Astrocyte (in vitro differentiated cells and primary cell): ENCODE measurements at regions not wholly inside any gene's neighbourhood (a gene's known extent, or its start where the extent isn't known, plus 50 kb on each side); places are given as distances from the start of the nearest gene placed in this dataset.
A peak's percentile ranks its signal among the peaks of the same experiment; 100 is the strongest.

Source experiments
- DNase-seq: peaks from one replicate; pipeline ENCODE4 v3.0.0-alpha.2; 2010; ENCODE audit warnings: low read depth
- FAIRE-seq: peaks from 2 replicates; lab custom pipeline; 2011; peaks lifted over from hg19 to GRCh38; lab: Jason Lieb, UNC
- H2AFZ ChIP-seq: 2 replicates; pipeline ENCODE4 v1.6.0; 2012; ENCODE audit warnings: low read depth, low read length, inconsistent platforms
- H3K27ac ChIP-seq: 2 replicates; pipeline ENCODE4 v1.5.1; 2011; ENCODE audit warnings: low read depth, low read length, inconsistent platforms
- H3K27me3 ChIP-seq: 2 replicates; pipeline ENCODE4 v1.6.0; 2011; ENCODE audit warnings: low read length, inconsistent platforms; ENCODE audit not compliant: insufficient read depth
- H3K36me3 ChIP-seq: 2 replicates; pipeline ENCODE4 v1.5.1; 2011; ENCODE audit warnings: low read length, inconsistent platforms; ENCODE audit not compliant: insufficient read depth
- H3K4me1 ChIP-seq: 2 replicates; pipeline ENCODE4 v1.5.1; 2011; ENCODE audit warnings: low read length, inconsistent platforms; ENCODE audit not compliant: insufficient read depth
- H3K4me2 ChIP-seq: 2 replicates; pipeline ENCODE4 v1.6.0; 2012; ENCODE audit warnings: low read length, inconsistent platforms
- H3K4me3 ChIP-seq: 2 replicates; pipeline ENCODE4 v1.5.1; 2011; ENCODE audit warnings: low read depth, mild to moderate bottlenecking, low read length, inconsistent platforms; ENCODE audit not compliant: insufficient read depth
- H3K79me2 ChIP-seq: 2 replicates; pipeline ENCODE4 v1.6.0; 2012; ENCODE audit warnings: mild to moderate bottlenecking, low read length, inconsistent platforms; ENCODE audit not compliant: insufficient read depth
- H3K9ac ChIP-seq: 2 replicates; pipeline ENCODE4 v1.6.0; 2012; ENCODE audit warnings: mild to moderate bottlenecking, low read length, inconsistent platforms
- H3K9me3 ChIP-seq: 2 replicates; pipeline ENCODE4 v1.5.1; 2012; ENCODE audit warnings: low read depth, mild to moderate bottlenecking, low read length, inconsistent platforms; ENCODE audit not compliant: insufficient read depth
- H4K20me1 ChIP-seq: 2 replicates; pipeline ENCODE4 v1.6.0; 2012; ENCODE audit warnings: low read length, inconsistent platforms; ENCODE audit not compliant: insufficient read depth
- H3K27ac Mint-ChIP-seq: one replicate; pipeline ENCODE4 v1.8.0; 2021; ENCODE audit warnings: mild to moderate bottlenecking, mixed read lengths; ENCODE audit not compliant: unreplicated experiment
- H3K27me3 Mint-ChIP-seq: one replicate; pipeline ENCODE4 v1.8.0; 2021; ENCODE audit warnings: low read depth, mixed read lengths; ENCODE audit not compliant: unreplicated experiment
- H3K36me3 Mint-ChIP-seq: one replicate; pipeline ENCODE4 v1.8.0; 2021; ENCODE audit warnings: low read depth, mixed read lengths; ENCODE audit not compliant: unreplicated experiment
- H3K4me1 Mint-ChIP-seq: one replicate; pipeline ENCODE4 v1.8.0; 2021; ENCODE audit warnings: low read depth, mixed read lengths; ENCODE audit not compliant: unreplicated experiment
- H3K4me3 Mint-ChIP-seq: one replicate; pipeline ENCODE4 v1.8.0; 2021; ENCODE audit warnings: mild to moderate bottlenecking, moderate library complexity, mixed read lengths; ENCODE audit not compliant: unreplicated experiment
- H3K9me3 Mint-ChIP-seq: one replicate; pipeline ENCODE4 v1.8.0; 2021; ENCODE audit warnings: mild to moderate bottlenecking, mixed read lengths; ENCODE audit not compliant: unreplicated experiment
- CTCF ChIP-seq: IDR thresholded peaks from 2 replicates; pipeline ENCODE4 v1.5.1; 2011; ENCODE audit warnings: low read depth, mild to moderate bottlenecking, inconsistent platforms, low read length, moderate library complexity; ENCODE audit not compliant: insufficient read depth
- EZH2 ChIP-seq: IDR thresholded peaks from 2 replicates; pipeline ENCODE4 v1.6.1; 2012; ENCODE audit warnings: mild to moderate bottlenecking, low read length, inconsistent platforms; ENCODE audit not compliant: insufficient read depth

DNA sequence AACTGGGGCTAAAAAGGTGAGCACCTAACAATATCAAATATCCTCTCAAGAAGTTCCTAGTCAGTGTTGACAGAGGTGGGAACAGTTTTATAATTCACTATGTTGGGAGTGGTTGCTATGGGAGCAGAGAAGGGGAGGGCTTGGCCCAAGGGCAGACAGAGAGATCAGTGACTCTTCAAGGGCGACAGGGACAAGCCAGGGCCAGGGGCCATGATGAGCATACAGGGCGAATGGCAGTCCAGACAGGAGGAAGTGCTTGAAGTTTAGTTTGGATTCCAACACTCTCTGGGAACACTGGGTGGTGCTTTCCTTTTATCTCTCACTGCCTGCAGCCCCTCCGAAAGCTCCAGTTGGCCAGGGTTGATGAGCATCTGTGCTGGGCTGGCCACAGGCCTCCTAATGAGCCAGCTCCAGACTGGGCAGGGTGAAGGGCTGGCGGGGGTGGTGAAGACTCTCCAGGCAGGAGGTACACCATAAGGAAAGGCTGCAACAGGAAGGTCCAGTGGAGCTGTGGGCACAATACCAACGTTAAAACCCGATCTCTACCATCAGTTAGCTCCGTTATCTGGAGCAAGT is 111.3 kb downstream of the TMEM174 start:
- Histone ChIP-seq H3K27ac (no peak overlapping the region), H3K27me3 (no peaks in the 10 kb centered on the region), H3K36me3 (no peaks in the 10 kb centered on the region), H3K9me3 (no peaks in the 10 kb centered on the region), H3K9ac (no peak overlapping the region), H3K4me3 (no peak overlapping the region), H3K4me2 (no peak overlapping the region), H3K4me1 (peaks cover 13% of the 10 kb centered on the region), H2AFZ (no peak overlapping the region), H4K20me1 (no peaks in the 10 kb centered on the region), H3K79me2 (no peaks in the 10 kb centered on the region)
- Mint-ChIP-seq H3K36me3 (no peaks in the 10 kb centered on the region), H3K9me3 (peaks cover 8% of the 10 kb centered on the region), H3K27ac (no peak overlapping the region), H3K4me1 (peaks cover 4% of the 10 kb centered on the region), H3K4me3 (no peak overlapping the region), H3K27me3 (peaks cover 47% of the 10 kb centered on the region)
- DNase-seq (no peak), FAIRE-seq (no peak)
- TF ChIP-seq EZH2 (no peak), CTCF (no peak)

DNA sequence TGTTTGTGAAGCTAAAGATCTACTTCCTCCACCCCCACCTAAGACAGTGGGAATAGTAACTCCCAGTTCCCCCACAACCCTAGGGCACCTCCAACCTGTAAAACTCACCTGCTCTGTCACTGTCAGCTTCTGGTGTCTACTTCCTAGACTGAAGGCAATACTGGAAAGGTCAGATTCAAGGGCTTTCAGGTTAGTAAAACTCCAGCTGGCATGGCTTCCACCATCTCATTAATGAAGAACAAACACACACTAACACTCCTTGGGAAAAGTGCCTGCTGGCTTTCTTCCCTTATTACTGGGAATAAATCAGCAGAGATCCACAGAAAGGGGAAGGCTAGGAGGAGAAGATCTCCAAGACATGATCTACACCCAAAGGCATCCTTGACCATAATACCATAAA is 109.9 kb downstream of the TMEM174 start:
- H3K27me3 ChIP-seq, result no peaks in the 10 kb centered on the region
- no peaks in the 10 kb centered on the region for H3K9me3 ChIP-seq
- DNase-seq, result no peak
- H3K27ac ChIP-seq, result no peak overlapping the region
- Mint-ChIP-seq H3K9me3 (peaks cover 8% of the 10 kb centered on the region), H3K27ac (no peak overlapping the region), H3K36me3 (no peaks in the 10 kb centered on the region), H3K27me3 (peaks cover 52% of the 10 kb centered on the region), H3K4me1 (peaks cover 4% of the 10 kb centered on the region), H3K4me3 (peak overlapping the region; percentile 17)
- TF ChIP-seq CTCF (no peak), EZH2 (no peak)
- H3K4me2 ChIP-seq, result no peak overlapping the region
- no peaks in the 10 kb centered on the region for H4K20me1 ChIP-seq
- H3K9ac ChIP-seq, result no peak overlapping the region
- no peak overlapping the region for H3K4me3 ChIP-seq
- FAIRE-seq, result no peak
- H3K36me3 ChIP-seq, result no peaks in the 10 kb centered on the region
- H2AFZ ChIP-seq, result no peak overlapping the region
- peaks cover 13% of the 10 kb centered on the region for H3K4me1 ChIP-seq
- no peaks in the 10 kb centered on the region for H3K79me2 ChIP-seq

DNA sequence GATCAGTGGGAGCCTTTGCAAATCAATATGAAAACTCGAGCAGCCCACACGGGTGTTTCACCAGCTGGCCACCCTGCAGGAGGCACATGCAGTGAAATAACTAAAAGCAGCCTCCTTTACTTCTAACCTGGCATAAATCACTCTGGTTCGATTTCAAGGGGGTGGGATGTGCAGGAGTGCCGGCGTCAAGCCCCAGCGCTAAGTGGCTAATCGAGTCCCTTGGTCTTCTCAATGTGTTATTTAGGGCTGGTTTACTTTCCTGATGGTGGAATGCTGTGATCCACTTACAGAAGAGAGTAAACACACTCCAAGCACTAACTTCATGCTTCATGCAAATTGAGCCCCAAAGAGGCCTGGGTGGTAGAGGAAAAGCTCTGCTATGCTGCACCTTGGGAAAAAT is 109.4 kb downstream of the TMEM174 start:
- no peak for FAIRE-seq

More for the DNA sequence above, 109.4 kb downstream of the TMEM174 start:
- Mint-ChIP-seq H3K27me3 (peaks cover 57% of the 10 kb centered on the region), H3K4me1 (peaks cover 4% of the 10 kb centered on the region), H3K36me3 (no peaks in the 10 kb centered on the region), H3K4me3 (no peak overlapping the region), H3K9me3 (peaks cover 4% of the 10 kb centered on the region), H3K27ac (no peak overlapping the region)
- H2AFZ ChIP-seq, result no peak overlapping the region
- no peaks in the 10 kb centered on the region for H3K79me2 ChIP-seq
- no peak for DNase-seq
- H3K4me1 ChIP-seq, result peaks cover 13% of the 10 kb centered on the region
- no peak overlapping the region for H3K4me3 ChIP-seq
- no peaks in the 10 kb centered on the region for H3K27me3 ChIP-seq
- no peaks in the 10 kb centered on the region for H4K20me1 ChIP-seq
- no peak overlapping the region for H3K4me2 ChIP-seq
- H3K36me3 ChIP-seq, result no peaks in the 10 kb centered on the region
- no peak for TF ChIP-seq CTCF
- TF ChIP-seq EZH2, result no peak
- no peaks in the 10 kb centered on the region for H3K9me3 ChIP-seq
- no peak overlapping the region for H3K27ac ChIP-seq
- no peak overlapping the region for H3K9ac ChIP-seq
